CD4-positive, alpha-beta T cell (primary cell): ENCODE measurements at regions not wholly inside any gene's neighbourhood (a gene's known extent, or its start where the extent isn't known, plus 50 kb on each side); places are given as distances from the start of the nearest gene placed in this dataset.

Source experiments
- ATAC-seq: fragments of 200-7000 bp; cut with Tn5 transposase; one replicate; pipeline ENCODE4 v1.10.0; 2022; ENCODE audit warnings: mild to moderate bottlenecking; ENCODE audit not compliant: poor library complexity
- CTCF ChIA-PET: fragments of 350-600 bp; sonication (Branson Sonifier 250); formaldehyde crosslinking; loops from one replicate; lab custom pipeline; 2021; ENCODE audit warnings: antibody characterized with exemption, inconsistent platforms; lab: Charles Lee
- POLR2A ChIA-PET: fragments of 350-600 bp; sonication (Branson Sonifier 250); formaldehyde crosslinking; loops from one replicate; lab custom pipeline; 2021; ENCODE audit warnings: antibody characterized with exemption, inconsistent platforms; lab: Charles Lee
- DNase-seq, 14 experiments: peaks; one replicate each; pipeline ENCODE4 v3.0.0-alpha.2; 2013 to 2020; ENCODE audit warnings: mixed read lengths in 2 of 14
- H3K27ac ChIP-seq, 2 donors: one replicate each; pipeline versions ENCODE4 v1.5.1 to v1.7.0; 2013; ENCODE audit warnings: low read length in 2 of 2, low read depth in 1 of 2, mild to moderate bottlenecking in 1 of 2
- H3K27me3 ChIP-seq, 2 experiments: 1 replicate in 1 of 2; 2 replicates in 1 of 2; pipeline versions ENCODE4 v1.6.1 to v1.7.0; 2013; ENCODE audit warnings: low read length in 2 of 2, control low read depth in 1 of 2, mild to moderate bottlenecking in 1 of 2, moderate library complexity in 1 of 2; ENCODE audit not compliant: insufficient read depth in 2 of 2, control insufficient read depth in 1 of 2
- H3K36me3 ChIP-seq: one replicate; pipeline ENCODE4 v1.6.1; 2013; ENCODE audit warnings: low read length, control low read depth; ENCODE audit not compliant: insufficient read depth
- H3K4me1 ChIP-seq: one replicate; pipeline ENCODE4 v1.6.1; 2013; ENCODE audit warnings: low read length, control low read depth; ENCODE audit not compliant: insufficient read depth
- H3K4me3 ChIP-seq: one replicate; pipeline ENCODE4 v1.5.1; 2013; ENCODE audit warnings: mild to moderate bottlenecking, low read length, moderate library complexity
- H3K9me3 ChIP-seq, 2 experiments: 1 replicate in 1 of 2; 2 replicates in 1 of 2; pipeline versions ENCODE4 v1.6.1 to v1.7.0; 2013; ENCODE audit warnings: low read length in 2 of 2, mild to moderate bottlenecking in 2 of 2, control low read depth in 1 of 2, moderate library complexity in 1 of 2; ENCODE audit not compliant: control insufficient read depth in 1 of 2, insufficient read depth in 1 of 2
- H3K27ac Mint-ChIP-seq: one replicate; pipeline ENCODE4 v1.8.0; 2020; ENCODE audit warnings: mixed read lengths
- H3K27me3 Mint-ChIP-seq: one replicate; pipeline ENCODE4 v1.8.0; 2021; ENCODE audit warnings: mixed read lengths
- H3K36me3 Mint-ChIP-seq: one replicate; pipeline ENCODE4 v1.8.0; 2021; ENCODE audit warnings: low read depth, mixed read lengths
- H3K4me1 Mint-ChIP-seq: one replicate; pipeline ENCODE4 v1.8.0; 2021; ENCODE audit warnings: low read depth, mixed read lengths
- H3K4me3 Mint-ChIP-seq: one replicate; pipeline ENCODE4 v1.8.0; 2020; ENCODE audit warnings: mild to moderate bottlenecking, mixed read lengths
- H3K9me3 Mint-ChIP-seq: one replicate; pipeline ENCODE4 v1.8.0; 2020; ENCODE audit warnings: mixed read lengths
- intact Hi-C, 2 experiments: fragments of 100-400 bp; cut with DNase I in 1 of 2; cut with micrococcal nuclease in 1 of 2; formaldehyde crosslinking; loops; one replicate each; pipeline versions ENCODE4 v1.15.1 to v1.9.0; 2023 to 2025; cut with DNase I, micrococcal nuclease
- TF ChIP-seq, protein P1 (sequence below): fragments of 200-600 bp; IDR thresholded peaks from one replicate; pipeline ENCODE4 v1.8.0; 2022; ENCODE audit warnings: antibody characterized with exemption, mild to moderate bottlenecking

GRCh38 chr5:152532714-152533113, 127.6 kb upstream of the NMUR2 start:
- Mint-ChIP-seq H3K27ac (no peak overlapping the region), H3K9me3 (no peaks in the 10 kb centered on the region), H3K4me3 (no peak overlapping the region), H3K4me1 (peaks cover under 1% of the 10 kb centered on the region), H3K36me3 (no peaks in the 10 kb centered on the region), H3K27me3 (no peaks in the 10 kb centered on the region)
- H3K36me3 ChIP-seq = no peaks in the 10 kb centered on the region
- no peak overlapping the region for H3K27ac ChIP-seq
- no peak overlapping the region for H3K4me3 ChIP-seq
- DNase-seq (peak in 3 of 14 experiments; percentile 37 to 46 (median 37)), ATAC-seq (no peak)
- intact Hi-C loops = loop anchor here in 1 of 2 experiments (5.0 kb wide), 1 partner anchor 1430 kb away; no protein-coding TSS in a partner anchor
- no peaks in the 10 kb centered on the region for H3K9me3 ChIP-seq
- TF ChIP-seq, protein P1, sequence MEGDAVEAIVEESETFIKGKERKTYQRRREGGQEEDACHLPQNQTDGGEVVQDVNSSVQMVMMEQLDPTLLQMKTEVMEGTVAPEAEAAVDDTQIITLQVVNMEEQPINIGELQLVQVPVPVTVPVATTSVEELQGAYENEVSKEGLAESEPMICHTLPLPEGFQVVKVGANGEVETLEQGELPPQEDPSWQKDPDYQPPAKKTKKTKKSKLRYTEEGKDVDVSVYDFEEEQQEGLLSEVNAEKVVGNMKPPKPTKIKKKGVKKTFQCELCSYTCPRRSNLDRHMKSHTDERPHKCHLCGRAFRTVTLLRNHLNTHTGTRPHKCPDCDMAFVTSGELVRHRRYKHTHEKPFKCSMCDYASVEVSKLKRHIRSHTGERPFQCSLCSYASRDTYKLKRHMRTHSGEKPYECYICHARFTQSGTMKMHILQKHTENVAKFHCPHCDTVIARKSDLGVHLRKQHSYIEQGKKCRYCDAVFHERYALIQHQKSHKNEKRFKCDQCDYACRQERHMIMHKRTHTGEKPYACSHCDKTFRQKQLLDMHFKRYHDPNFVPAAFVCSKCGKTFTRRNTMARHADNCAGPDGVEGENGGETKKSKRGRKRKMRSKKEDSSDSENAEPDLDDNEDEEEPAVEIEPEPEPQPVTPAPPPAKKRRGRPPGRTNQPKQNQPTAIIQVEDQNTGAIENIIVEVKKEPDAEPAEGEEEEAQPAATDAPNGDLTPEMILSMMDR = no peak
- H3K27me3 ChIP-seq = no peaks in the 10 kb centered on the region
- ChIA-PET CTCF (interaction anchor here (1.0 kb wide), 1 partner anchor 1432 kb away, joined by 3 read pairs; no protein-coding TSS in a partner anchor), POLR2A (no interaction called here)
- H3K4me1 ChIP-seq = peaks cover 3% of the 10 kb centered on the region

DNA sequence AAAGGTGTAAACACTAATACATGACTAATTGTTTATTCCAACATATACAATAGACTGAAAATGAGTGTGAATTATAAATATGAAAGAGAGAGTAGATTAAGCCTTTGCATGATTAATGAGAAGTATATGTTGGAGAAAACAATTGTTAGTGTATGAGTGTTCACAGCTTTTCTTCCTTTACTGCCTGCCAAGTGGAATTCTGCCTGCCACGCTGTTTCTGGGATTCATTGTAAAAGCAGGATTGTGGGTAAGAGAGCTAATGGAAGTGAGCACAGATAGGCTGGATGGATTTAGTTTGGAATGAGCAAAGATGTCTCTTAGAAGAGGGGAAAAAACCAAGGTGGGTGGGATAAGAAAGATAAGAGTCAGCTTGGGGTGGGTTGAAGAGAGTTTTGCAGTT, 129.6 kb upstream of the NMUR2 start:
- DNase-seq = no peak
- H3K4me1 Mint-ChIP-seq = no peaks in the 10 kb centered on the region
- H3K9me3 Mint-ChIP-seq = no peaks in the 10 kb centered on the region
- Histone ChIP-seq H3K4me1 (no peaks in the 10 kb centered on the region), H3K4me3 (no peak overlapping the region), H3K27me3 (no peaks in the 10 kb centered on the region), H3K36me3 (no peaks in the 10 kb centered on the region), H3K9me3 (no peaks in the 10 kb centered on the region), H3K27ac (no peak overlapping the region)
- no peaks in the 10 kb centered on the region for H3K36me3 Mint-ChIP-seq
- CTCF ChIA-PET = no interaction called here
- POLR2A ChIA-PET = no interaction called here
- H3K27me3 Mint-ChIP-seq = no peaks in the 10 kb centered on the region
- intact Hi-C loops = loop anchor here in 1 of 2 experiments (5.0 kb wide), 1 partner anchor 1428 kb away; no protein-coding TSS in a partner anchor
- H3K27ac Mint-ChIP-seq = no peak overlapping the region
- ATAC-seq = no peak
- no peak overlapping the region for H3K4me3 Mint-ChIP-seq
- TF ChIP-seq, protein P1 = no peak

DNA sequence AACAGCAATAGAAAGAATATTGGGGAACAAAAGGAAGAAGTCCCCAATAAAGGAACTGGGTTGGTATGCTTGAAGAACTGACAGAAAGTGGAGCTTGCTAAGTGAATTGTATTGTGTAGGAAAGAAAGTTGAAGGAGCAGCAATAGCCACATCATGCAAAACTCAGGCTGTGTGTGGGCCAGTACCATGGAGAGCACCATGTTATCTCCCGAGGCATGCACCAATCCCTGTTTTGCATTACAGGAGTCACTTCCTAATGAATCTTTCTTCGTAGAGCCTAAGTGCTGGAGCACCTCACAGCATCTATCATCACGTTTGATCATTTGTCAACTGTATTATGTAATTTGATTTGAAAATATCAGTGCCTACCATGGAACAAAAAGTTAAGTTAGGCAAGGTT, 137.7 kb upstream of the NMUR2 start:
- DNase-seq = no peak
- intact Hi-C loops = no loop called here
- Histone ChIP-seq H3K9me3 (no peaks in the 10 kb centered on the region), H3K27me3 (peaks cover 0 to 6% of the 10 kb centered on the region in 2 experiments), H3K4me3 (no peak overlapping the region), H3K4me1 (no peaks in the 10 kb centered on the region), H3K27ac (no peak overlapping the region), H3K36me3 (no peaks in the 10 kb centered on the region)
- TF ChIP-seq, protein P1 = no peak
- POLR2A ChIA-PET = no interaction called here
- no peak overlapping the region for H3K27ac Mint-ChIP-seq
- H3K4me3 Mint-ChIP-seq = no peak overlapping the region
- CTCF ChIA-PET = no interaction called here
- ATAC-seq = no peak
- H3K9me3 Mint-ChIP-seq = no peaks in the 10 kb centered on the region
- no peaks in the 10 kb centered on the region for H3K4me1 Mint-ChIP-seq
- H3K27me3 Mint-ChIP-seq = peaks cover 17% of the 10 kb centered on the region
- H3K36me3 Mint-ChIP-seq = no peaks in the 10 kb centered on the region
